ENCODE measurements at regions not wholly inside any gene's neighbourhood (a gene's known extent, or its start where the extent isn't known, plus 50 kb on each side); places are given as distances from the start of the nearest gene placed in this dataset.

DNA sequence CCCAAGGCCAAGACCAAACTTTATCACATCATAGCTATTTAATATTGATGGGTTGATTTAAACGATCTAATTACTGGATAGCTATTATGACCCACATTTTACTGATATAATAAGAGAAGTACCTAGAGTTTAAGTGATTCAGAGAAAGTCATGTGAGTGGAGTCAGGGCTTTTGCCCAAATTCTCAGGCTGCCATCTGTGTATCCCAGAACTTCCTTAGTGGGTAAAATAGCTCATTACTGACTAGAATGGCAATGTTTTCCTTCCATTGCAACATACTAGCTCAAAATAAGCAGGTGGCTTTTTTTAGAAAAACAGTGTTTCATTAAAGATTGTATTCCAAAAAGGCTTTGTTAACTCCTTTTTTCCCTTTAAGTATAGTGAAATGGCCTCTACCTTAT is 113.9 kb upstream of the MAF start:
- ChIA-PET CTCF (no interaction called here), POLR2A (no interaction called here)
- no peak for DNase-seq
- no CpG with 5 or more reads among the region's 1 CpG for WGBS (ENCODE audit: insufficient coverage)
- Histone ChIP-seq H3K9me3 (ENCODE audit: control extremely low read depth in 1 of 3, control insufficient read depth in 2 of 3, insufficient read depth in 1 of 3, low read length in 2 of 3) (no peaks in the 10 kb centered on the region), H3K4me1 (ENCODE audit: control insufficient read depth in 2 of 2, insufficient read depth in 2 of 2, low read length in 2 of 2) (no peaks in the 10 kb centered on the region), H3K27ac (ENCODE audit: low read length in 2 of 2) (no peak overlapping the region), H2AFZ (ENCODE audit: insufficient read depth, low read depth, low read length, poor library complexity, severe bottlenecking) (no peak overlapping the region), H4K20me1 (ENCODE audit: control insufficient read depth, insufficient read depth, low read length, poor library complexity, severe bottlenecking) (no peaks in the 10 kb centered on the region), H3K36me3 (replicated peaks in 1 of 2; ENCODE audit: control extremely low read depth in 1 of 2, control insufficient read depth in 1 of 2, extremely low read depth in 1 of 2, insufficient read depth in 2 of 2, low read length in 1 of 2) (no peaks in the 10 kb centered on the region), H3K79me2 (ENCODE audit: control insufficient read depth, insufficient read depth, low read length) (no peaks in the 10 kb centered on the region), H3K4me2 (replicated peaks; ENCODE audit: low read depth, low read length, poor library complexity, severe bottlenecking) (no peak overlapping the region), H3K9ac (ENCODE audit: low read length) (no peak overlapping the region), H3K4me3 (ENCODE audit: control extremely low read depth in 1 of 5, extremely low read depth in 1 of 5, insufficient read depth in 1 of 5, low read depth in 2 of 5, low read length in 4 of 5) (no peak overlapping the region), H3K27me3 (replicated peaks in 1 of 4; ENCODE audit: control extremely low read depth in 1 of 4, control insufficient read depth in 3 of 4, insufficient read depth in 4 of 4, low read length in 3 of 4) (no peaks in the 10 kb centered on the region)
- H3K4me3 Mint-ChIP-seq = no peak overlapping the region
- H3K27me3 Mint-ChIP-seq = peaks cover 14% of the 10 kb centered on the region
- intact Hi-C loops (cut with micrococcal nuclease) = no loop called here
- H3K4me1 Mint-ChIP-seq = no peaks in the 10 kb centered on the region
- H3K9me3 Mint-ChIP-seq (ENCODE audit: insufficient read depth) = no peaks in the 10 kb centered on the region
- no peak overlapping the region for H3K27ac Mint-ChIP-seq
- ATAC-seq (ENCODE audit: low read depth) = no peak
- TF ChIP-seq EZH2 (IDR thresholded peaks at IDR 0.05; ENCODE audit: borderline replicate concordance, insufficient read depth, low read depth, low read length, poor library complexity, severe bottlenecking) = no peak
- TF ChIP-seq, protein P1, sequence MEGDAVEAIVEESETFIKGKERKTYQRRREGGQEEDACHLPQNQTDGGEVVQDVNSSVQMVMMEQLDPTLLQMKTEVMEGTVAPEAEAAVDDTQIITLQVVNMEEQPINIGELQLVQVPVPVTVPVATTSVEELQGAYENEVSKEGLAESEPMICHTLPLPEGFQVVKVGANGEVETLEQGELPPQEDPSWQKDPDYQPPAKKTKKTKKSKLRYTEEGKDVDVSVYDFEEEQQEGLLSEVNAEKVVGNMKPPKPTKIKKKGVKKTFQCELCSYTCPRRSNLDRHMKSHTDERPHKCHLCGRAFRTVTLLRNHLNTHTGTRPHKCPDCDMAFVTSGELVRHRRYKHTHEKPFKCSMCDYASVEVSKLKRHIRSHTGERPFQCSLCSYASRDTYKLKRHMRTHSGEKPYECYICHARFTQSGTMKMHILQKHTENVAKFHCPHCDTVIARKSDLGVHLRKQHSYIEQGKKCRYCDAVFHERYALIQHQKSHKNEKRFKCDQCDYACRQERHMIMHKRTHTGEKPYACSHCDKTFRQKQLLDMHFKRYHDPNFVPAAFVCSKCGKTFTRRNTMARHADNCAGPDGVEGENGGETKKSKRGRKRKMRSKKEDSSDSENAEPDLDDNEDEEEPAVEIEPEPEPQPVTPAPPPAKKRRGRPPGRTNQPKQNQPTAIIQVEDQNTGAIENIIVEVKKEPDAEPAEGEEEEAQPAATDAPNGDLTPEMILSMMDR (IDR thresholded peaks at IDR 0.05) = no peak

DNA sequence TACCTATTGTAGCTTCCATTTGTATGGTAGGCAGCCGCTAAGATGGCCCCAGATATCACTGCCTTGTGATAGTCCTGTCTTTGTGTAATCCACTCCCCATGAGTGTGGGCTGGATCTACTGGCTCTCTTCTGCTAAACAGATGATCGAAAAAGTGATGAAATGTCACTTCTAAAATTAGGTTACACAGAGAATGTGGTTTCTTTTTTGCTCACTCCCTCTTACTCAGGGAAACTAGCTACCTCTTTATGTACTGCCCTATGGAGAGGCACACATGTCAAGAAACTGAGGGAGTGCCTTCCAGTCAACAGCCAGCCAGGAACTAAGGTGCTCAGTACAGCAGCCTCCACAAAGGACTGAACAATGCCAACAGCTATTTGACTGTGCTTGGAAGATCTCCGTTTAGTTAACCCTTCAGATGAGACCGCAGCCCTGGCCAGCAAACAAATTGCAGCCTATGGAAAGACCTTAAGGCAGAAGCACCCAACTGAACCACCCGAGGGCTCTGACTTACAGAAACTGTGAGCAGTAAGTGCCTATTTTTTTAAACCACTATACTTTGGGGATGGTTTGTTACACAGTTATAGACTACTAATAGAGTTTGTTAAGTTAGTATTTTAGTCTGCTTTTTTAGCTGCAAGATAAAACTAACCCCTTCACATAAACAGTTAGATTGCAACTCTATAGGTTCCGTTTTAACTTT is 113.2 kb upstream of the MAF start:
- Histone ChIP-seq H4K20me1 (ENCODE audit: control insufficient read depth, insufficient read depth, low read length, poor library complexity, severe bottlenecking) (no peaks in the 10 kb centered on the region), H3K4me3 (ENCODE audit: control extremely low read depth in 1 of 5, extremely low read depth in 1 of 5, insufficient read depth in 1 of 5, low read depth in 2 of 5, low read length in 4 of 5) (no peak overlapping the region), H3K4me1 (ENCODE audit: control insufficient read depth in 2 of 2, insufficient read depth in 2 of 2, low read length in 2 of 2) (no peaks in the 10 kb centered on the region), H3K79me2 (ENCODE audit: control insufficient read depth, insufficient read depth, low read length) (no peaks in the 10 kb centered on the region), H3K4me2 (replicated peaks; ENCODE audit: low read depth, low read length, poor library complexity, severe bottlenecking) (no peak overlapping the region), H2AFZ (ENCODE audit: insufficient read depth, low read depth, low read length, poor library complexity, severe bottlenecking) (no peak overlapping the region), H3K27me3 (replicated peaks in 1 of 4; ENCODE audit: control extremely low read depth in 1 of 4, control insufficient read depth in 3 of 4, insufficient read depth in 4 of 4, low read length in 3 of 4) (no peaks in the 10 kb centered on the region), H3K9ac (ENCODE audit: low read length) (no peak overlapping the region), H3K9me3 (ENCODE audit: control extremely low read depth in 1 of 3, control insufficient read depth in 2 of 3, insufficient read depth in 1 of 3, low read length in 2 of 3) (no peaks in the 10 kb centered on the region), H3K27ac (ENCODE audit: low read length in 2 of 2) (no peak overlapping the region), H3K36me3 (replicated peaks in 1 of 2; ENCODE audit: control extremely low read depth in 1 of 2, control insufficient read depth in 1 of 2, extremely low read depth in 1 of 2, insufficient read depth in 2 of 2, low read length in 1 of 2) (no peaks in the 10 kb centered on the region)
- POLR2A ChIA-PET = no interaction called here
- no peaks in the 10 kb centered on the region for H3K9me3 Mint-ChIP-seq (ENCODE audit: insufficient read depth)
- intact Hi-C loops (cut with micrococcal nuclease) = no loop called here
- no peak for DNase-seq
- CTCF ChIA-PET = no interaction called here
- 100% methylated on average over 3 of the region's 6 CpGs for WGBS (ENCODE audit: insufficient coverage)
- H3K27ac Mint-ChIP-seq = no peak overlapping the region
- H3K4me1 Mint-ChIP-seq = no peaks in the 10 kb centered on the region
- no peak for TF ChIP-seq EZH2 (IDR thresholded peaks at IDR 0.05; ENCODE audit: borderline replicate concordance, insufficient read depth, low read depth, low read length, poor library complexity, severe bottlenecking)
- TF ChIP-seq, protein P1 (IDR thresholded peaks at IDR 0.05) = no peak
- ATAC-seq (ENCODE audit: low read depth) = no peak
- peaks cover 11% of the 10 kb centered on the region for H3K27me3 Mint-ChIP-seq
- no peak overlapping the region for H3K4me3 Mint-ChIP-seq
